ENCODE measurements at regions not wholly inside any gene's neighbourhood (a gene's known extent, or its start where the extent isn't known, plus 50 kb on each side); places are given as distances from the start of the nearest gene placed in this dataset.
"Not testable (repeated sequence)": the region's sequence is repeated elsewhere in the genome, so short reads cannot be mapped to it uniquely, and the experiment has no call there.

DNA sequence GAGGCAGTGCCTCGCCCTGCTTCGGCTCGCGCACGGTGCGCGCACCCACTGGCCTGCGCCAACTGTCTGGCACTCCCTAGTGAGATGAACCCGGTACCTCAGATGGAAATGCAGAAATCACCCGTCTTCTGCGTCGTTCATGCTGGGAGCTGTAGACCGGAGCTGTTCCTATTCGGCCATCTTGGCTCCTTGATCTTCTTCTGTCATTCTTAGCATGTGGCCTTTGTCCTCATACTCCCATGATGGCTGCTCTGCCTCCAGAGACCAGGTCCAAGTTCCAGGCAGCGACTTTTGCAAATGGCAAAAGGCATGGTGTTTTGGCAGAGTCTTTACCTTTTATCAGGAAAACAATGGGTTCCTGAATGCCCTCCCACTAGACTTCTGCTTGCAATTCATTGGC lies 102.6 kb upstream of the SKOR2 start:
- H3K4me3 ChIP-seq = peak overlapping the region; percentile 37; the same call in 1 of the 2 replicates
- H2AFZ ChIP-seq = peak overlapping the region; percentile 48; the same call in 1 of the 2 replicates
- not testable (repeated sequence) for H3K27me3 ChIP-seq (ENCODE audit: insufficient read depth); H4K20me1 ChIP-seq (replicated peaks; ENCODE audit: insufficient read depth); H3K4me1 ChIP-seq (ENCODE audit: insufficient read depth); H3K36me3 Mint-ChIP-seq (ENCODE audit: low read depth); H3K36me3 ChIP-seq (ENCODE audit: insufficient read depth); H3K9me3 Mint-ChIP-seq; ATAC-seq; H3K79me2 ChIP-seq (replicated peaks; ENCODE audit: insufficient read depth); H3K4me1 Mint-ChIP-seq; H3K27ac Mint-ChIP-seq; H3K9me2 ChIP-seq (ENCODE audit: insufficient read depth); H3F3A ChIP-seq (replicated peaks; ENCODE audit: low read depth); H3K27me3 Mint-ChIP-seq (ENCODE audit: insufficient read depth, low read depth, poor library complexity); H3K27ac ChIP-seq (ENCODE audit: low read depth)
- H3K4me3 Mint-ChIP-seq = peak overlapping the region; percentile 27; the same call in 2 of the 3 replicates
- 0 out of 2 replicates have a peak overlapping the region, but pooled peaks have one; percentile 38 for H3K4me2 ChIP-seq
- DNase-seq (ENCODE audit: low spot score) = peak; percentile 3

DNA sequence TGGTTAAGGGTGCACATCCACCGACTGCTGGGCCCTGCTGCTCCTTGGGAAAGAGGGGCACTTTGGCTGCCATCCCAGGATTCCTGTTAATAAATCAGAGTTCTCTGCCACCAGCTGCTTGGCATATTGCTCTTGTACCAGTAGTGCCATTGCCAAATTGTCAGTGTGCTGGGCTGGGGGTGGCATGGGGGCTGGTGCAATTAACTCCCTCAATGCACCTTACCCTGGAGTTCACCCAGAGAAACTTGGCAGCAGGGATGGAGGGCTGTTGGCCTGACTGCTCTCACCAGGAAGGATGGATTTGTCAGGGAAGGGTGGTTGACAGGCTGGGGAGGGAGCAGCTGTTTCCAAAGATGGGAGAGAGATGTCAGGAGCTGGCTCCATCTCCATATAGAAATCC lies 94.6 kb upstream of the SKOR2 start:
- no peak overlapping the region for H3K4me3 ChIP-seq
- H3K27ac ChIP-seq (ENCODE audit: low read depth) = no peak overlapping the region
- no peaks in the 10 kb centered on the region for H3F3A ChIP-seq (replicated peaks; ENCODE audit: low read depth)
- H2AFZ ChIP-seq = no peak overlapping the region
- Mint-ChIP-seq H3K4me3 (no peak overlapping the region), H3K36me3 (ENCODE audit: low read depth) (no peaks in the 10 kb centered on the region), H3K9me3 (no peaks in the 10 kb centered on the region; the same call in 2 of the 3 replicates), H3K27me3 (ENCODE audit: insufficient read depth, low read depth, poor library complexity) (no peaks in the 10 kb centered on the region), H3K27ac (no peak overlapping the region), H3K4me1 (no peaks in the 10 kb centered on the region)
- no peak for ATAC-seq
- peaks cover 9% of the 10 kb centered on the region; the same call in 1 of the 2 replicates for H3K9me2 ChIP-seq (ENCODE audit: insufficient read depth)
- H4K20me1 ChIP-seq (replicated peaks; ENCODE audit: insufficient read depth) = no peaks in the 10 kb centered on the region
- H3K27me3 ChIP-seq (ENCODE audit: insufficient read depth) = no peaks in the 10 kb centered on the region
- H3K4me2 ChIP-seq = no peak overlapping the region
- no peaks in the 10 kb centered on the region for H3K4me1 ChIP-seq (ENCODE audit: insufficient read depth)
- no peaks in the 10 kb centered on the region for H3K36me3 ChIP-seq (ENCODE audit: insufficient read depth)
- H3K79me2 ChIP-seq (replicated peaks; ENCODE audit: insufficient read depth) = no peaks in the 10 kb centered on the region
- no peak for TF ChIP-seq CREB1 (CRISPR knock-in tag; IDR thresholded peaks at IDR 0.05; ENCODE audit: low read depth)
- no peak for TF ChIP-seq POLR2AphosphoS5 (IDR thresholded peaks at IDR 0.05; ENCODE audit: low read depth)
- TF ChIP-seq, protein P1, sequence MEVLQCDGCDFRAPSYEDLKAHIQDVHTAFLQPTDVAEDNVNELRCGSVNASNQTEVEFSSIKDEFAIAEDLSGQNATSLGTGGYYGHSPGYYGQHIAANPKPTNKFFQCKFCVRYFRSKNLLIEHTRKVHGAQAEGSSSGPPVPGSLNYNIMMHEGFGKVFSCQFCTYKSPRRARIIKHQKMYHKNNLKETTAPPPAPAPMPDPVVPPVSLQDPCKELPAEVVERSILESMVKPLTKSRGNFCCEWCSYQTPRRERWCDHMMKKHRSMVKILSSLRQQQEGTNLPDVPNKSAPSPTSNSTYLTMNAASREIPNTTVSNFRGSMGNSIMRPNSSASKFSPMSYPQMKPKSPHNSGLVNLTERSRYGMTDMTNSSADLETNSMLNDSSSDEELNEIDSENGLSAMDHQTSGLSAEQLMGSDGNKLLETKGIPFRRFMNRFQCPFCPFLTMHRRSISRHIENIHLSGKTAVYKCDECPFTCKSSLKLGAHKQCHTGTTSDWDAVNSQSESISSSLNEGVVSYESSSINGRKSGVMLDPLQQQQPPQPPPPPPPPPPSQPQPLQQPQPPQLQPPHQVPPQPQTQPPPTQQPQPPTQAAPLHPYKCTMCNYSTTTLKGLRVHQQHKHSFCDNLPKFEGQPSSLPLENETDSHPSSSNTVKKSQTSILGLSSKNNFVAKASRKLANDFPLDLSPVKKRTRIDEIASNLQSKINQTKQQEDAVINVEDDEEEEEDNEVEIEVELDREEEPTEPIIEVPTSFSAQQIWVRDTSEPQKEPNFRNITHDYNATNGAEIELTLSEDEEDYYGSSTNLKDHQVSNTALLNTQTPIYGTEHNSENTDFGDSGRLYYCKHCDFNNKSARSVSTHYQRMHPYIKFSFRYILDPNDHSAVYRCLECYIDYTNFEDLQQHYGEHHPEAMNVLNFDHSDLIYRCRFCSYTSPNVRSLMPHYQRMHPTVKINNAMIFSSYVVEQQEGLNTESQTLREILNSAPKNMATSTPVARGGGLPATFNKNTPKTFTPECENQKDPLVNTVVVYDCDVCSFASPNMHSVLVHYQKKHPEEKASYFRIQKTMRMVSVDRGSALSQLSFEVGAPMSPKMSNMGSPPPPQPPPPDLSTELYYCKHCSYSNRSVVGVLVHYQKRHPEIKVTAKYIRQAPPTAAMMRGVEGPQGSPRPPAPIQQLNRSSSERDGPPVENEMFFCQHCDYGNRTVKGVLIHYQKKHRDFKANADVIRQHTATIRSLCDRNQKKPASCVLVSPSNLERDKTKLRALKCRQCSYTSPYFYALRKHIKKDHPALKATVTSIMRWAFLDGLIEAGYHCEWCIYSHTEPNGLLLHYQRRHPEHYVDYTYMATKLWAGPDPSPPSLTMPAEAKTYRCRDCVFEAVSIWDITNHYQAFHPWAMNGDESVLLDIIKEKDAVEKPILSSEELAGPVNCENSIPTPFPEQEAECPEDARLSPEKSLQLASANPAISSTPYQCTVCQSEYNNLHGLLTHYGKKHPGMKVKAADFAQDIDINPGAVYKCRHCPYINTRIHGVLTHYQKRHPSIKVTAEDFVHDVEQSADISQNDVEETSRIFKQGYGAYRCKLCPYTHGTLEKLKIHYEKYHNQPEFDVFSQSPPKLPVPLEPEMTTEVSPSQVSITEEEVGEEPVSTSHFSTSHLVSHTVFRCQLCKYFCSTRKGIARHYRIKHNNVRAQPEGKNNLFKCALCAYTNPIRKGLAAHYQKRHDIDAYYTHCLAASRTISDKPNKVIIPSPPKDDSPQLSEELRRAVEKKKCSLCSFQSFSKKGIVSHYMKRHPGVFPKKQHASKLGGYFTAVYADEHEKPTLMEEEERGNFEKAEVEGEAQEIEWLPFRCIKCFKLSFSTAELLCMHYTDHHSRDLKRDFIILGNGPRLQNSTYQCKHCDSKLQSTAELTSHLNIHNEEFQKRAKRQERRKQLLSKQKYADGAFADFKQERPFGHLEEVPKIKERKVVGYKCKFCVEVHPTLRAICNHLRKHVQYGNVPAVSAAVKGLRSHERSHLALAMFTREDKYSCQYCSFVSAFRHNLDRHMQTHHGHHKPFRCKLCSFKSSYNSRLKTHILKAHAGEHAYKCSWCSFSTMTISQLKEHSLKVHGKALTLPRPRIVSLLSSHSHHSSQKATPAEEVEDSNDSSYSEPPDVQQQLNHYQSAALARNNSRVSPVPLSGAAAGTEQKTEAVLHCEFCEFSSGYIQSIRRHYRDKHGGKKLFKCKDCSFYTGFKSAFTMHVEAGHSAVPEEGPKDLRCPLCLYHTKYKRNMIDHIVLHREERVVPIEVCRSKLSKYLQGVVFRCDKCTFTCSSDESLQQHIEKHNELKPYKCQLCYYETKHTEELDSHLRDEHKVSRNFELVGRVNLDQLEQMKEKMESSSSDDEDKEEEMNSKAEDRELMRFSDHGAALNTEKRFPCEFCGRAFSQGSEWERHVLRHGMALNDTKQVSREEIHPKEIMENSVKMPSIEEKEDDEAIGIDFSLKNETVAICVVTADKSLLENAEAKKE (CRISPR knock-in tag; IDR thresholded peaks at IDR 0.05) = no peak
- TF ChIP-seq, protein P2, sequence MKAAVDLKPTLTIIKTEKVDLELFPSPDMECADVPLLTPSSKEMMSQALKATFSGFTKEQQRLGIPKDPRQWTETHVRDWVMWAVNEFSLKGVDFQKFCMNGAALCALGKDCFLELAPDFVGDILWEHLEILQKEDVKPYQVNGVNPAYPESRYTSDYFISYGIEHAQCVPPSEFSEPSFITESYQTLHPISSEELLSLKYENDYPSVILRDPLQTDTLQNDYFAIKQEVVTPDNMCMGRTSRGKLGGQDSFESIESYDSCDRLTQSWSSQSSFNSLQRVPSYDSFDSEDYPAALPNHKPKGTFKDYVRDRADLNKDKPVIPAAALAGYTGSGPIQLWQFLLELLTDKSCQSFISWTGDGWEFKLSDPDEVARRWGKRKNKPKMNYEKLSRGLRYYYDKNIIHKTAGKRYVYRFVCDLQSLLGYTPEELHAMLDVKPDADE (IDR thresholded peaks at IDR 0.05) = no peak
- TF ChIP-seq ZNF114 (CRISPR knock-in tag; IDR thresholded peaks at IDR 0.05) = no peak
- TF ChIP-seq EZH2 (IDR thresholded peaks at IDR 0.05; ENCODE audit: low read depth, unreplicated experiment) = no peak
- TF ChIP-seq EZH2phosphoT487 (IDR thresholded peaks at IDR 0.05; ENCODE audit: unreplicated experiment) = no peak
- no peak for TF ChIP-seq STAT1 (IDR thresholded peaks at IDR 0.05; ENCODE audit: unreplicated experiment)
- TF ChIP-seq, protein P3, sequence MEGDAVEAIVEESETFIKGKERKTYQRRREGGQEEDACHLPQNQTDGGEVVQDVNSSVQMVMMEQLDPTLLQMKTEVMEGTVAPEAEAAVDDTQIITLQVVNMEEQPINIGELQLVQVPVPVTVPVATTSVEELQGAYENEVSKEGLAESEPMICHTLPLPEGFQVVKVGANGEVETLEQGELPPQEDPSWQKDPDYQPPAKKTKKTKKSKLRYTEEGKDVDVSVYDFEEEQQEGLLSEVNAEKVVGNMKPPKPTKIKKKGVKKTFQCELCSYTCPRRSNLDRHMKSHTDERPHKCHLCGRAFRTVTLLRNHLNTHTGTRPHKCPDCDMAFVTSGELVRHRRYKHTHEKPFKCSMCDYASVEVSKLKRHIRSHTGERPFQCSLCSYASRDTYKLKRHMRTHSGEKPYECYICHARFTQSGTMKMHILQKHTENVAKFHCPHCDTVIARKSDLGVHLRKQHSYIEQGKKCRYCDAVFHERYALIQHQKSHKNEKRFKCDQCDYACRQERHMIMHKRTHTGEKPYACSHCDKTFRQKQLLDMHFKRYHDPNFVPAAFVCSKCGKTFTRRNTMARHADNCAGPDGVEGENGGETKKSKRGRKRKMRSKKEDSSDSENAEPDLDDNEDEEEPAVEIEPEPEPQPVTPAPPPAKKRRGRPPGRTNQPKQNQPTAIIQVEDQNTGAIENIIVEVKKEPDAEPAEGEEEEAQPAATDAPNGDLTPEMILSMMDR (conservative IDR thresholded peaks at IDR 0.05; ENCODE audit: low read depth in 2 of 2) = no peak
- no peak for DNase-seq (ENCODE audit: low spot score)
